Fibroblast of skin of right quadriceps (primary cell): ENCODE measurements at regions not wholly inside any gene's neighbourhood (a gene's known extent, or its start where the extent isn't known, plus 50 kb on each side); places are given as distances from the start of the nearest gene placed in this dataset.
A peak's percentile ranks its signal among the peaks of the same experiment; 100 is the strongest.
"Not testable (repeated sequence)": the region's sequence is repeated elsewhere in the genome, so short reads cannot be mapped to it uniquely, and the experiment has no call there.

ENCODE experiments used
- DNase-seq: peaks from one replicate; pipeline ENCODE4 v3.0.0-alpha.2; 2013

DNA sequence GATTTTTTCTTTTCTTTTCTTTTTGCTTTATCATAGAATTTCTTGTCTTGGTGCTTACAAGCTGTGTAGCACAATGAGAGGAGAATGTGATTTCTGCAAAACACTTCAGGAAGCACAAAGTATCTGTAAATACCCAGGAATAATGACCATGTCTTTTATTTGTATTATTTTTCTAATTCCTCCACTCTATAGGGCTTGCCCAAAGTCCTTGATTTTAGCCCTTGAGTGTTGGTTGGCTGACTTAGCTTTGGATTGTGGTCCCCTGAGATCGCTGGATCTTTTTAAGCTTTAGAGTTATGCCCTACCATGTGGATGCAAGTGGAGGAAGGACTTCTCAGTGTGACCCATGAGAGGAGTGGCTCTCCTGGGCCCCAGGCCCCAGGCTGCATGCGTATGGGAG lies 52.2 kb downstream of the HOXC4 start:
- not testable (repeated sequence) for DNase-seq

DNA sequence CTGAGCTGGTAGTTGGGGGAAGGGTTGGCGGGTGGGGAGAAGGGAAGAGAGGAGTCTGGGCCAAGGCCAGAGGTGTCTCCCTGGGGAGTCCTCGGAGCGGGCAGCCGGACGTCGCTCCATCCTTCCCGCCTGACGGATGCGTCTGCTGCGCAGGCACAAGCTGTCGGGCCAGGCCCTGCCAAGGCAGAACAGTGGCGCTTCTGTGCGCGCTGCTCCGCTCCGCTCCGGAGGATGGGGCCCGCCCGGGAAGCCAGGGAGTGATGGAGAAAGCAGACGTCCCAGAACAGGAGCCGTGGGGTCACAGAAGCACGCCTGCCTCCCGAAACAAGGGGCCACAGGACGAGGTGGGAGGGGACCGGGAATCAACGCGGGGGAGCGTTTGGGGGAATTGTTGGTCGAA lies 52.6 kb downstream of the HOXC4 start:
- DNase-seq: not testable (repeated sequence)

DNA sequence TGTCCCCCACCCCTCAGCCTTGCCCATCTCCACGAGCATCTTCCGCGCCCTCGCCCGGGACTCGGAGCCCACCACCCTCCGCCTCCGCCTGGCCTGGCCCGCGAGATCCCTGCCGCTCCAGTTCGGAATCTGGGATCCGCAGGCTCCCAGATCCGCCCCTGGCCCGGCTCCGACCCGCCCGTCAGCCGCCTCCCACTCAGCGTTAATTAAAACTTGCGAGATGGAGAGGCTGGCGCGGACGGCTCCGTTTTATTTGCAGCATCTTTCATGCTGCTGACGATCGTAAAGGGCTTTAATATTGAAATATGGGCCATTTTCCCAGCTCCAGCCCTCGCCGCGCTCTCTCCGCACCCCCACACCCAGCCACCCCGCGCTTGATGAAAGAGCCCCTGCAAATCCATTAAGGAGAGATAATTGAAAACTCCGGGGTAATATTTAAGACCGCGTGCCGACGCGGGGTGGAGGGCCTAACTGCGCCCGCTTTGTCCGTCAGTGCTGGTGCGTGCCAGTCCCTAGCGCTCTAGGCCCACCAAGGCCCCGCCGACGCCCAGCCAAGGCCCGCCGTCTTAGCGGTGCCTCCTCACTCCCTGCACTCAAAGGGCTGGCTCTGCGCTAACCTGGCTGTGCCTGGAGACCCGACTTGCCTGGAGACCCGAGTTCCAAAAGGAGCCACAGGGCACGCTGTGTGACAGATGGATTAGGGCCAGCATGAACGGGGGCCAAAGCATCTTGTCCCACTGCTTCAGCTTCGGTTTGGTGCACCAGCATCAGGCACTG lies 53.4 kb downstream of the HOXC4 start:
- not testable (repeated sequence) for DNase-seq

DNA sequence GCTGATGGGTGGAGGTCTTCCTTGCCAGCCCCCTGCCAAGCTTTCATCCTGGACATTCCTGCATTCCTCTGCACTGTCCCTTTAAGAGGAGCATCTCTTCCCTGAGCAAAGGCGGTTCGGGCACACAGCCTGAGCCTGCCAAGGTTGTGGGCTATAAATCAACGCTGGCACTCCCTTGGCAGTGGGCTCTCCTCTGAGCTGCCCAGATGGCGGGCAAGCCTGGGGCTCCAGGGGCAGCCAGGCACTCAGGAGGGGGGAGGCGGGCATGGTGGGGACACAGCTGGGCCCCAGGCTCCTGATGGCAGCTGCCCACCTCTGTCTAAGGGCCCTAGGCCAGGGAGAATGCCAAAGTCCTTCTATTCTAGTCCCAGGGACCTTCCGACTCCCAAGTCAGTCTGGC lies 58.7 kb downstream of the HOXC4 start:
- DNase-seq: not testable (repeated sequence)

DNA sequence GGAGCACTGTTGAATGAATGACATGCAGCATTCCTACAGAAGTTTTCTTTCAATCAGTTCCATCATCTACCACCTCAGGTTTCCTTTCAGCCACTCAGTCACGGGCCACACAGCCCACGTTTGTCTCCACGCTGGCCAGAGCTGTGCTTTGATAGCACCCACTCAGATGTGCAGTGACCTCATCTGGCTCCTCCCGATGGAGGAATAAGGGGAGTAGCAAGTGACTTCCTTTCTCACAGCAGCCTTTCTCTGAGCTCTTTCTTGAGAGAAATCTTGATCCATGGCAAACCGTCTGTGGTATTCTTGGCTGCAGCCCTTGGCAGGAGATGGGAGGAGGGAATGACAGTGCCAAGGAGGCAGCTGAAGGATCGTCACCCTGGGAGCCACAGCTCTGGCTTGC lies 62.4 kb downstream of the HOXC4 start:
- DNase-seq: not testable (repeated sequence)

DNA sequence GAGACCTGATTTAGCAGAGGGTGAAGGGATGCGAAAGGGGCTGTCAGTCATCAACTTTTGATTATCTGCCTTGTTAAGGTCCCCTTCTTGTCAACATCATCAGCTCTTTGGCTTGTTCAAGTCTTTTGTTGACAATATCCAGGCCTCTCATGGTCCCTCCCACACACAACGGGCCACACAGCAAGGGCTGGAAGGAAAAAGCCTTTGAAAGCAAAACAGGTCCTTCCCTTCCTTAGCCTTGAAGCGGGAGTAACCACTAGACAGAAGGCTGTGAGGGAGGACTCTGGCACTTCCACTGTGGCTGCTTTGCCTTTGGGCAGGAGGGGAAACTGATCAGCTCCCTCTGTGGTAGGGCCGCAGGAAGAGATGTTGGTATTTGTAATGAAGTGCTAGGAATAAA lies 63.8 kb downstream of the HOXC4 start:
- DNase-seq: not testable (repeated sequence)

DNA sequence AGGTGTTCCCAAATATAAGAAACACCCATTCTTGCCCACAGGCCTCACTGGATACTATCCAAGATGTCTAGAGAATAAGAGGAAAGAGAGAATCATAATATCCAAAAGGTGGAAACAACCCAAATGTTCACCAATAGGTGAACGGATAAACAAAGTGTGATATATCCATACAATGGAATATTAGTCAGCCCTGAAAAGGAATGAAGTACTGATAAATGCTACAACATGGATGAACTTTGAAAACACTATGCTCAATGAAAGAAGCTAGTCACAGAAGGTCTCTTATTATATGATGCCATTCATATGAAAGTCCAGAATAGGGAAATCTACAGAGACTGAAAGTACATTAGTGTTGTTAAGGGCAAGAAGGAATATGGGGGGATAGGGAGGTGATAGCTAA lies 65.4 kb downstream of the HOXC4 start:
- DNase-seq: not testable (repeated sequence)

DNA sequence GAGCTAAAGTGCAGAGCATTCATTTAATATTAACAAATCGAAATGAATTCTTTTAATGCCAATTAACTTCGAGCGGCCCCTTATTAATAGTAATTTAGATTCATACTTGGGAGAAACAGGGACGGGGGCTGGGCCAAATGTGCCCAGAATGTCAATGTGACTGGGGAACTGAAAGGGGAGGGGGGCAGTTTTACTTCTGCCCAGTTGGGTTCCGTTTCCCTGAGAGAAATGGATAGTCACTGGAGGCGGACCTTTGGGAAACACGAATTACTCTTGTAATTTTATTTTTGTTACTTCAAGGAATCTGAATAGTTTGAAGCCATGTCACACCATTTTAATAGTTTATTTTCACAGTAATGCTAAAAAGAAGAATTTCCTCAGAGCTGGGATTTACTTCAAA lies 64.8 kb downstream of the SMUG1 start:
- not testable (repeated sequence) for DNase-seq

DNA sequence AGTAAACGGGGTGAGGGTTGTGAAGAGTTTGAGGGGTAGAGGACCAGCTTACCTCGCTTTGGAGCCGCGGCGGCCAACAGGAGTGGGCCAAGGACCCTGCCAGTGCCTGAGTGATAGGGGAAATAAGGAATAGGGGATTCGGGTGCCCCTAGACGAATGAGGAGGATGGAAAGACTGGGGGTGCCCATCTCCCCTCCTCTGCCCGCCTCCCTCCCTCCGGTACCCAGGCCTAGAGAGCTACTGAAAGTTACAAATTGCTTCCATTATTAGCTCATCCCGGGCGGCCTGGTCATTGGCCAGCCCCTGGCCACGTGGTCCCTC lies 63.1 kb downstream of the SMUG1 start:
- not testable (repeated sequence) for DNase-seq

DNA sequence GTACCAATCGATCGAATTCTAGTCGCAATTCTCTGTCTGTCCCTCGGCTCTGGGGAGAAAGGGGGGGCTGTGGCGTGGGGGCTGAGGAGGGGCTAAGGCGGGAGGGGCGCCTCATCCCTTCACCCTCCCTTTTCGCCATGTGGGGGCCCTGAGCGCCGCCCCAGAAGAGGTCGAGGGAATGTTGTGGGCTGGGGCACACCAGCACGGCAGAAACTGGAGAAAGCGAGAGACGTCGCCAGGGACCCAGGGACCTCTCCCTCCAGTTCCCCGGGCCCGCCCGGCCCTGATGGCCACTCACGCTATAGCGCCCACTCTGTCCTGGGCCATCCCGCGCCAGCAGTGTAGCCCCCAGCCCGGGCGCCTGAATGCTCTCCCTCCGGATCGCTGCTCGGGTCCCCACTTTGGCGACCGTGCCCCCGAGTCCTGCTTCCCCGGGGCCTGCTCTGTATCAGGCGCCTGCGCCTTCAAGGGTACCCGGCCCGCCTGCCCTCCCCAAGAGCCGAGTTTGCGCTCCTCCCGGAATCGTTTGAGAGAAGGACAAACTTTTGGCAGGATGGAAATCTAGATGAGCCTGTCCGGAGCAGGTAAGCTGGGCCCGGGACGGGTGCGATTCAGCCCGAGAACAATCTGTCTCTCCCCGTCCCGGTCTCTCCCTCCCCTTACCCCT lies 62.6 kb downstream of the SMUG1 start:
- DNase-seq: no peak

DNA sequence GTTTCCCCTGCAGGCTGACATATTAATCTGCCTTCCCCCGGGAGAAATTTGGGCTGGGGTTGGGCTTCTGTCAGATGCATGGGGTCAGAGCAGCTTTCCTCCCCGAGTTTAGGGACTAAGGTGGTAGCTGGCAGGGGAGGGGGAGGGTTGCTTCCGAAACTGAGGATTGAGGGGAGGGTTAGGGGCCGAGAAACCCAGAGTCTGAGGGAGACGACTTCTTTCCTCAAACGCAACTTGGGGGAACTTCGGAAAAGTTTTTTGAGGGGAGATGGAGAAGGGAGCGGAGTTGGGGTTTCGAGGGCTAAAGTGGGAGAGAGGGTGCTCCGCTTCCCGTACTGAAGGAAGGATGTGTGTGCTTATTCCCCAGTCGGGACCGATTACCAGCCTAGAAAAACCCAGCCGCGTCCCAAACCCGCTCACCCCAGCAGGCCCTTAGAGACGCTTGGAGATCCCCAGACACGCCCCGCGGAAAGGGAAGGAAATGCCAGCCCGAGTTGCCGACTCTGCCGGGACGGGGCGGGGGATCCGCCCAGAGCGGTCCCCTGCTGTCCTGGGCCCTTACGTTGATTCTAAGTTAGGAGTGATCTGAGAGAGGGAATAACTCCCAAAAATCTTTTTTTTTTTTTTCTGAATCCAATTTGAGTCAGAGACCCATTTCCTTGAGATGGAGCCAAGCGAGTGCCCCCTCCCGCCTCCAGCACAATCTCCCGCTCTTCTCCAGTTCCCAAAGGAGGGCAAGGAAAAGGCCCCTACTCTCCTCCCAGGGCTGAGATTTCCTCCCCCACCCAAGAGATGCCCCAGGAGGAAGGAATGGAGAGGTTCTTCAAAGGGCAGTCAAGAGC lies 61.9 kb downstream of the SMUG1 start:
- peak; percentile 60 for DNase-seq

DNA sequence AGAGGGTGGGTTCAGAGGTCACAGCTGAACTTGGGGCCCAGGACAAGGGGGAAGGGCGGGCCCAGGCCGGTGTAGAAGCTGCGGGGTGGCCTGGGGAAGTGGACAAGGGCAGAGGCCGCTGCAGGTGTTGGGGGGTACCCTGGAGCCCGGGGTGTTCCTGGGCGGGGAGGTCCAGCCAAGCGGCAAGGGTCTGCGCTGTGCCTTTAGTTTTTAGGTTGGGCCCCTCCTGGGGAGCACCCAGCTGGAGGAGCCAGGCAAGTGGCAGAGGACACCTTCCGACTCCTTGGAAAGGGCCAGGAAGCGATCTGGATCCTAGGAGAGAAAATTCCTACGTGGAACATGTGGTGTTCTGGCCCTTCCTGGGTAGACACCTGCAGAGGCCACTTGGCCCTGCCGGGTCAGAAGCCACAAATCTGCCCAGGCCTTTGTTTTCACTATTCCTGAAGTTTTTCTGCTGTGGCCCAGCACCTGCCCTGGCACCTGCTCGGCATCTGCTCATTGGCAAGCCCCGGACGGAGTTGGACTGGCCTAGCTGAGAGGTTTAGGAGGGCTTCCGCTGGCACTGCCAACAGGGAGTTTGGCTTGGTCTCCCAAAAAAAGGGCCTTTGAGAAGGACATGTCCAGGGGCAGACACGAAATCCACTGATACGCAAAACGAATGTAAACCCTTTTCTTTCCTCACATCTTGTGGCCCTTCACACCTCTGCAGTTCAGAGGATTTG lies 61.1 kb downstream of the SMUG1 start:
- DNase-seq: no peak

DNA sequence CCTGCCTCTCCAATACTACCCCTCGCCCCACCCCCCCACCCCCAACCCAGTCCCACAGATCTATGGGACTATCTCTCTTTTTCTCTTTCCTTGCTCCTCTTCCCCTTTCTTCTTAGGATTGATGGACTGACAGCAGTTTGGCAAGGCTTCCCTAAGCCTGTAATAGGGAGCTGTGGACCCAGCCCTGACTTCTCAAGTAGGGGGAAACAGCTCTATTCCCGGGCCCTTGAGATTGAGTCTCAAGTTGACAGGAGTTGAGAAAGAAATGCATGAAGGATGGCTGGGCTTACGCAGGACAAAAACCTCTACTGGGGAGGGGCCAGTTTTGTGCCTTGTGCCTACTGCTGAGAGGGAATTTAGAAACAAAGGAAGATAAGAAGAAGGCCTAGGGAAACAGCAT lies 60.4 kb downstream of the SMUG1 start:
- no peak for DNase-seq

DNA sequence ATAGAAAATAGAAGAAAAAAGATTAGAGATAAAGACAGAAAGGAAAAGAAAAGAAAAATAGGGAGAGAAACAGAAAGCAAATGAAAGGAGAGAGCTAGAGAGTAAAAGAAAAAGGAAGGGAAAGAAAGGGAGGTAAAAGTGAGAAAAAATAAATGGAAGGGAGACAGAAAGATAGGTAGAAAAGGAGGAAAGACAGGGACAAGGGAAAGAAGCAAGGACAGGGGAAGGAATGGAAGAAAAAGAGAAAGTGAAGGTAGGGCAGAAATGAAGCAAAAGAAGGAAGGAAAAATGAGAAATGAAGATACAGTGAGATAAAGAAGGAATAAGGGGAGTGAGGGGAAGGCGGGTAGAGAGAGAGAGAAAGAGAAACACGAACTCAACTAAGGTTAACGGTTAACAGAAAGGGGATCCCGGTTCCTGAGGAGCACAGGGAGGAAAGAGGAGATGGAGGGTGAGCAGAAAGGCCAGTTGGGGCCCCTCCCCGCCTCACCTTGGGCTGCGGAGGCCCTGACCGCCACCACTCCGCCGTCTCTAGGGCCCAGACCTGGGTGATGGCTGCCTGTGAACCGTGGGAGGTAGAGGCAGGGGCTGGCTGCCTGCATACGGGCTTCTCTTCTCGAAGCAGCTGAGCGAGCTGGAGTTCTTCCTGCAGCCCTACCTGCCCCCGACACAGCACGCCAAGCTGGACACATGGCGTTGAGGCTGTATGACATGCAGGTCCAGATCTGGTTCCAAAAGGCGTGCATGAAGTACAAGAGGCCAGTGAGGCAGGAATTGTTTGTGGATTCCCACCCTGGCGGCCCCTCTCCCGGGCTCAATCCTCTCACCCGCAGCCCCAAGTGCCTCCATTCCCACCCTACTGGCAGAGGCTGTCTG lies 59.5 kb downstream of the SMUG1 start:
- no peak for DNase-seq
